Stimulated activated naive CD8-positive, alpha-beta T cell treated with anti-CD3 and anti-CD28 coated beads, Interleukin-15, Interleukin-2, amounts not matched to agents 100 ng/mL and 50 ng/mL, for 24 hours (primary cell): ENCODE measurements at regions not wholly inside any gene's neighbourhood (a gene's known extent, or its start where the extent isn't known, plus 50 kb on each side); places are given as distances from the start of the nearest gene placed in this dataset.
"Not testable (repeated sequence)": the region's sequence is repeated elsewhere in the genome, so short reads cannot be mapped to it uniquely, and the experiment has no call there.

Experiments used
- H3K27ac Mint-ChIP-seq: one replicate; pipeline ENCODE4 v1.8.0; 2021; ENCODE audit warnings: mild to moderate bottlenecking, mixed read lengths
- H3K27me3 Mint-ChIP-seq: one replicate; pipeline ENCODE4 v1.8.0; 2021; ENCODE audit warnings: mixed read lengths
- H3K36me3 Mint-ChIP-seq: one replicate; pipeline ENCODE4 v1.8.0; 2021; ENCODE audit warnings: low read depth, mixed read lengths
- H3K4me1 Mint-ChIP-seq: one replicate; pipeline ENCODE4 v1.8.0; 2021; ENCODE audit warnings: low read depth, mixed read lengths
- H3K4me3 Mint-ChIP-seq: one replicate; pipeline ENCODE4 v1.8.0; 2021; ENCODE audit warnings: mild to moderate bottlenecking, mixed read lengths
- H3K9me3 Mint-ChIP-seq: one replicate; pipeline ENCODE4 v1.8.0; 2021; ENCODE audit warnings: mixed read lengths

- not testable (repeated sequence) for H3K27ac Mint-ChIP-seq, H3K9me3 Mint-ChIP-seq, H3K4me1 Mint-ChIP-seq, H3K4me3 Mint-ChIP-seq, H3K36me3 Mint-ChIP-seq
- peaks cover 18% of the 10 kb centered on the region for H3K27me3 Mint-ChIP-seq
These were observed 157.6 kb downstream of the UNC93B1 start for GRCh38 chr11:67846303-67846702.

DNA sequence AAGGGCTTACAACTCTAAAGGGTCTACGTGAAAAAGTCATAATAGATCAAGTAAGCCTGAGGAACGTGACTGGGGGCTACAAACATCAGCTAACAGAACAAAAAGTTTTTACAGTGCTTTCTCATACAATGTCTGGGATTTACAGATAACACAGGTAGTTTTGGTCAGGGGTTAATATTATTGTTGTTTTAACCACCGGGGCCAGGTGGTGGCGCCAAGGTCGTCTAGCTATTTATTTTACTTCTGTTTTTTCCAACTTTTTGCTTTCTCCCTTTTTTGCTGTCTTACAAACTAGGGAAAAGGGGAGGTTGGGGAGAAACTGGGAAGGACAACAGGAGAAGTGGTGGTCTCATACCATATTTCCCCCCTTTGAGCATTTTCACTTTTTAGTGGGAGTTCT, 158.6 kb downstream of the UNC93B1 start:
- peaks cover 26% of the 10 kb centered on the region for H3K27me3 Mint-ChIP-seq
- not testable (repeated sequence) for H3K27ac Mint-ChIP-seq, H3K36me3 Mint-ChIP-seq, H3K4me3 Mint-ChIP-seq, H3K9me3 Mint-ChIP-seq, H3K4me1 Mint-ChIP-seq

- not testable (repeated sequence) for H3K36me3 Mint-ChIP-seq, H3K9me3 Mint-ChIP-seq, H3K4me3 Mint-ChIP-seq
These were observed 163.3 kb downstream of the UNC93B1 start for GRCh38 chr11:67840599-67840998.

GRCh38 chr11:67830152-67830551, 155.7 kb upstream of the ALDH3B2 start:
- peaks cover 43% of the 10 kb centered on the region for H3K27me3 Mint-ChIP-seq
- not testable (repeated sequence) for H3K36me3 Mint-ChIP-seq, H3K4me3 Mint-ChIP-seq, H3K9me3 Mint-ChIP-seq, H3K27ac Mint-ChIP-seq, H3K4me1 Mint-ChIP-seq

More at GRCh38 chr11:67840599-67840998, 163.3 kb downstream of the UNC93B1 start:
- H3K27ac Mint-ChIP-seq, H3K4me1 Mint-ChIP-seq: not testable (repeated sequence)
- peaks cover 28% of the 10 kb centered on the region for H3K27me3 Mint-ChIP-seq

DNA sequence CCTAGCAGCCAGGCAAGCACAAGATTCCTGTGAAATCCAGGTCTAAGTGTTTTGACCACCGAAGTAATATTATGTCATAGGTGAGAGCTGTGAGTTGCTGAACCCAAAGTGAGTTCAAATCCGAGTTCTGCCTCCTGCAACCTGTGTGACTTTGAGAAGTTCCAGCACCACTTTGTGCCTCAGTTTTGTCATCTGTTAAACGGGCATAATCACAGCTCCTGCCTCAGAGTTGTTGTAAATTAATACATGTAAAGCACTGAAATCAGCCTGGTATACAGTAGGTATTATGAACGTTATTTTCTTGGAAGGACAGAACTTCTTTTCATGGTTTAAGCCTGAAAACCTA, 152.5 kb upstream of the ALDH3B2 start:
- H3K4me1 Mint-ChIP-seq, H3K4me3 Mint-ChIP-seq, H3K27ac Mint-ChIP-seq, H3K36me3 Mint-ChIP-seq, H3K9me3 Mint-ChIP-seq: not testable (repeated sequence)
- peaks cover 61% of the 10 kb centered on the region for H3K27me3 Mint-ChIP-seq

DNA sequence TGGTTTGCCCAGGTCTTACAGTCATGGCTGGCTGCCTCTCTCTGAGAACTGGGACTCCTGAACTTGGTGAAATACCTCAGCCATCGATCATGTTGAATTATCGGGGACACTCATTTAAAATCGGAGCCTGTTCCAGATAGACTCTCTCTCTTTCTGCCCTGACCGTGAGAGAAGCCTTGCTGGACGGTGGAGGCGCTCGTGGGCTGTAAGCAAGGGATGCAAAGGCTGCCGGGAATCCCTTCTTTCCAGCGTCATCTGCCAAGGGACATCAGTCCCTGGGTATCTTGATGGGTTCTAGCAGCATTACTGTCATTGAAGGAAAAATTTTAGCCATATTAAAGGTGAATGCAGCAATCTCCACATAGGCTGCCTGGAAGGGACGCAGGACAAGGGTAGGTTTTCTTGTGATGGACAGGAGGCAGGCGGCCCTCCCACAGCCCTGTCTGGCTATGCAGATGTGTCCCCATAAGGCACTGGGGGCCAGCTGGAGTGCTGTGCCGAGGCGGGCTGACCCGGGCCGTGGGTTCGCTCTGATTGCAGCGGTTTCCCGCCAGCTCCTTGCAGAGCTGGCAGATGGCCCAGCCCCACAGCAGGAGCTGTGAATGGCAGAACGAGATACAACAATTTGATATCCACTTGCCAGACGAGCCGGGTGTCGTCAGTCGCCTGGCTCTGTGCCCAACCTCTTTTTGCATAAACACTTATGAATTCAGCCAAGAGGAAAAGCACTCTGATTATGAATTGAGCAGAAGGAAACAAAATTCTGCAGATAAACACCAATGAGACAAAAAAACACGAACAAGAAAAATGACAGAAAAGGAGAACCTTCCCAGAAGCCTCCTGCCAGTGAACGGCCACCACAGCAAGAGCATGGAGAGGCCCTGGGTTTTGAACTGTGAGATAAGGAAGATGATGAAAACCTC, 151.9 kb upstream of the ALDH3B2 start:
- H3K4me3 Mint-ChIP-seq, H3K9me3 Mint-ChIP-seq, H3K27ac Mint-ChIP-seq, H3K4me1 Mint-ChIP-seq, H3K36me3 Mint-ChIP-seq: not testable (repeated sequence)
- H3K27me3 Mint-ChIP-seq = peaks cover 61% of the 10 kb centered on the region

DNA sequence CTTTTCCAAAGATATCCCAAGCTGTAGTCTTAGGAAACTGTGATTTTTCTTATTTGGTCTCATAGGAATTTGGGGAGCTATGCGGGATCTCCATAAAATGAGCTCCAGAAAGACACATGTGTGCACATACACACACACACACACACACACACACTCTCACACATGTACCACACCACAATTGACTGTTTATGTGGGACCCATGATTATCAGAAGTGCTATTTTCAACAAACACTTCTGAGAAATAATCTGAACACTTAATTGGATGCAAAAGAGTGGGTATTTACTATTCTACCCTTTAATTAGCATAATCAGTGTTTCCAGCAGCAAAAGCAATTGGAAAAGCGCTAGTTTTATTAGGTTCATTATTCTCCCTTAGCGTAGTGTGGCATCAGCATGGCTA, 150.4 kb upstream of the ALDH3B2 start:
- H3K36me3 Mint-ChIP-seq, H3K9me3 Mint-ChIP-seq, H3K27ac Mint-ChIP-seq, H3K4me1 Mint-ChIP-seq, H3K4me3 Mint-ChIP-seq: not testable (repeated sequence)
- peaks cover 56% of the 10 kb centered on the region for H3K27me3 Mint-ChIP-seq

DNA sequence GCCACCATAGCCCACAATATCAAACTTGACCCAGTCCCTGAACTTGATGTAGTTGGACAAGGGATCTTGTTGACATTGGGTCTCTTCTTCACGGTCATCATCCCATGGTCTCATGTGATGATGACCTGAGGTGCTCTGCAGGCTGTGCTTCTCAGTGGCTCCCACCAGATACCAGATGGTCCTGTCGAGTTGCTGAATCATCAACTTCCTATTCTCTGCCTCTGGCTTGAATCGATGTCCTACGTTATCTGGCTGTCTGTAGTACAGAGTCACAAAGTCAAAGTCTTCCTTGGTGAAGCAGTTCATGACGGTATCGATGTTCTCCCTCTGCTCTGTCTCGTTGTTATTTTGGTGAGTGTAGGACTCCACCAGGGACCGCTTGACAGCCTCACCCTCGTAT, 145.7 kb upstream of the ALDH3B2 start:
- Mint-ChIP-seq H3K27me3 (peaks cover 26% of the 10 kb centered on the region), H3K4me3 (no peak overlapping the region), H3K4me1 (no peaks in the 10 kb centered on the region), H3K36me3 (no peaks in the 10 kb centered on the region), H3K9me3 (no peaks in the 10 kb centered on the region), H3K27ac (no peak overlapping the region)

DNA sequence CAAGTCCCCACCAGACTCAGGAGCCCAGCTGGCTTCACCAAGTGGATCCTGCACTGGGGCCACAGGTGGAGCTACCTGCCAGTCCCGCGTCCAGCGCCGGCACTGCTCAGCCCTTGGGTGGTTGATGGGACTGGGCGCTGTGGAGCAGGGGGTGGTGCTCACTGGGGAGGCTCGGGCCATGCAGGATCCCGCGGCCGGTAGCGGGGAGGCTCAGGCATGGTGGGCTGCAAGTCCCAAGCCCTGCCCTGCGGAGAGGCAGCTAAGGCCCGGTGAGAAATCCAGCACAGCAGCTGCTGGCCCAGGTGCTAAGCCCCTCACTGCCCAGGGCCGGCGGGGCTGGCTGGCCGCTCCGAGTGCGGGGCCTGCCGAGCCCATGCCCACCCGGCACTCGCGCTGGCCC, 143.1 kb upstream of the ALDH3B2 start:
- not testable (repeated sequence) for H3K4me3 Mint-ChIP-seq, H3K36me3 Mint-ChIP-seq, H3K4me1 Mint-ChIP-seq, H3K9me3 Mint-ChIP-seq, H3K27ac Mint-ChIP-seq
- H3K27me3 Mint-ChIP-seq = peaks cover 12% of the 10 kb centered on the region

GRCh38 chr11:67809301-67809700, 134.9 kb upstream of the ALDH3B2 start:
- H3K4me3 Mint-ChIP-seq, H3K27me3 Mint-ChIP-seq, H3K9me3 Mint-ChIP-seq, H3K4me1 Mint-ChIP-seq, H3K36me3 Mint-ChIP-seq, H3K27ac Mint-ChIP-seq: not testable (repeated sequence)

DNA sequence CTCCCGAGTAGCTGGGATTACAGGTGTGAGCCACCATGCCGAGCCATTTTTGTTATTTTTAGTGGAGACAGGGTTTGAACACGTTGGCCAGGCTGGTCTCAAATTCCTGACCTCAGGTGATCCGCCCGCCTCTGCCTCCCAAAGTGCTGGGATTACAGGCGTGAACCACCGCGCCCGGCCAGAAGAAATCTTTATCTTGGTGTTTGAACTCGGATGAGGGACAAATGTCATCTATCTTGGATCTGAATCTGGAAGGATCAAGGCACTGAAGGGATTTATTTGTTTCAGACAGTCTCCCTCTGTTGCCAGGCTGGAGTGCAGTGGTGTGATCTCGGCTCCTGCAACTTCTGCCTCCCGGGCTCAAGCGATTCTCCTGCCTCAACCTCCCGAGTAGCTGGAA, 133.5 kb upstream of the ALDH3B2 start:
- not testable (repeated sequence) for H3K36me3 Mint-ChIP-seq, H3K27me3 Mint-ChIP-seq, H3K27ac Mint-ChIP-seq, H3K4me3 Mint-ChIP-seq, H3K9me3 Mint-ChIP-seq
- H3K4me1 Mint-ChIP-seq = peaks cover 20% of the 10 kb centered on the region

- H3K9me3 Mint-ChIP-seq, H3K27me3 Mint-ChIP-seq, H3K36me3 Mint-ChIP-seq, H3K27ac Mint-ChIP-seq: not testable (repeated sequence)
- Mint-ChIP-seq H3K4me3 (peak overlapping the region; percentile 91), H3K4me1 (peaks cover 23% of the 10 kb centered on the region)
These were observed 132.4 kb upstream of the ALDH3B2 start for GRCh38 chr11:67806728-67807235.

DNA sequence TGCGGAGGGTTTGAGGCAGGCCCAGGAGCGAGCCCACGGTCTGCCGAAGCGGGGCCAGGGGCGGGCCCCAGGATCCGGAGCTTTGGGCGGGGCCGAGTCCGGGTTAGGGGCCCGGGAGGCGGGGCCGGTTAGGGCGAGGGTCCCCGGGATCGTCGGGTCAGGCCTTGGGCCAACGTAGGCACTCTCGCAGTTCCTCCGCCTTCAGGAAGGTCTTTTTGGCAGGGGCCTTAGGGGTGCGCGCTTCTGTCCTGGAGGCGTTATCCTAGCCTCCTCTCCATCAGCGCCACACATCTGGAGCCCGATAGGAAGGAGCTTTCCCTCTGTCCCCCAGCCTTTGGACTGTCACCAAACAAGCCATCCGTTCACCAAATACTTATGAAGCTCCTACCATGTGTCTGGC, 131.8 kb upstream of the ALDH3B2 start:
- Mint-ChIP-seq H3K4me3 (peak overlapping the region; percentile 91), H3K4me1 (peaks cover 23% of the 10 kb centered on the region)
- not testable (repeated sequence) for H3K27me3 Mint-ChIP-seq, H3K36me3 Mint-ChIP-seq, H3K9me3 Mint-ChIP-seq, H3K27ac Mint-ChIP-seq

- Mint-ChIP-seq H3K4me1 (peaks cover 23% of the 10 kb centered on the region), H3K4me3 (peak overlapping the region; percentile 91), H3K27ac (peak overlapping the region; percentile 91)
- H3K36me3 Mint-ChIP-seq, H3K9me3 Mint-ChIP-seq, H3K27me3 Mint-ChIP-seq: not testable (repeated sequence)
These were observed 131.1 kb upstream of the ALDH3B2 start for GRCh38 chr11:67805253-67806126.

GRCh38 chr11:67804435-67805252, 130.2 kb upstream of the ALDH3B2 start:
- peak overlapping the region; percentile 91 for H3K4me3 Mint-ChIP-seq
- peak overlapping the region; percentile 89 for H3K27ac Mint-ChIP-seq
- H3K36me3 Mint-ChIP-seq = not testable (repeated sequence)

More at GRCh38 chr11:67804435-67805252, 130.2 kb upstream of the ALDH3B2 start:
- not testable (repeated sequence) for H3K27me3 Mint-ChIP-seq, H3K9me3 Mint-ChIP-seq
- H3K4me1 Mint-ChIP-seq = peaks cover 23% of the 10 kb centered on the region
